ENCODE measurements at regions not wholly inside any gene's neighbourhood (a gene's known extent, or its start where the extent isn't known, plus 50 kb on each side); places are given as distances from the start of the nearest gene placed in this dataset.

- WGBS, 3 donors = 90 to 97% (median 96%) methylated on average over 18 of the region's 18 CpGs
- no peak overlapping the region for H3K27ac ChIP-seq (ENCODE audit: low read depth, low read length)
Observed at GRCh38 chr2:239905884-239906654, 119.1 kb downstream of the NDUFA10 start.

GRCh38 chr2:239905306-239905705, 119.8 kb downstream of the NDUFA10 start:
- H3K27ac ChIP-seq (ENCODE audit: low read depth, low read length) = no peak overlapping the region
- 86 to 94% (median 94%) methylated on average over 20 of the region's 20 CpGs for WGBS, 3 donors

GRCh38 chr2:239904496-239904895, 120.6 kb downstream of the NDUFA10 start:
- 90 to 95% (median 92%) methylated on average over 5 to 6 of the region's 6 CpGs for WGBS, 3 donors
- H3K27ac ChIP-seq (ENCODE audit: low read depth, low read length) = no peak overlapping the region

GRCh38 chr2:239903803-239904202, 121.3 kb downstream of the NDUFA10 start:
- H3K27ac ChIP-seq (ENCODE audit: low read depth, low read length) = no peak overlapping the region
- WGBS, 3 donors = 85 to 93% (median 89%) methylated on average over 6 of the region's 6 CpGs

GRCh38 chr2:239903210-239903609, 121.9 kb downstream of the NDUFA10 start:
- 72 to 89% (median 80%) methylated on average over 8 of the region's 8 CpGs for WGBS, 3 donors

GRCh38 chr2:239902749-239903201, 122.4 kb downstream of the NDUFA10 start:
- no peak overlapping the region for H3K27ac ChIP-seq (ENCODE audit: low read depth, low read length)
- WGBS, 3 donors = 38 to 70% (median 58%) methylated on average over 11 of the region's 11 CpGs

More at GRCh38 chr2:239903210-239903609, 121.9 kb downstream of the NDUFA10 start:
- H3K27ac ChIP-seq (ENCODE audit: low read depth, low read length) = no peak overlapping the region

- 84 to 94% (median 90%) methylated on average over 13 of the region's 13 CpGs for WGBS, 3 donors
- no peak overlapping the region for H3K27ac ChIP-seq (ENCODE audit: low read depth, low read length)
Observed at GRCh38 chr2:239898292-239898925, 126.7 kb downstream of the NDUFA10 start.

- 90 to 94% (median 92%) methylated on average over 9 of the region's 9 CpGs for WGBS, 3 donors
- H3K27ac ChIP-seq (ENCODE audit: low read depth, low read length) = no peak overlapping the region
Observed at GRCh38 chr2:239897596-239898235, 127.4 kb downstream of the NDUFA10 start.

- 62 to 78% (median 78%) methylated on average over 8 of the region's 8 CpGs for WGBS, 3 donors
- no peak overlapping the region for H3K27ac ChIP-seq (ENCODE audit: low read depth, low read length)
Observed at GRCh38 chr2:239896075-239896474, 129.1 kb downstream of the NDUFA10 start.

GRCh38 chr2:239895669-239896068, 129.5 kb downstream of the NDUFA10 start:
- no peak overlapping the region for H3K27ac ChIP-seq (ENCODE audit: low read depth, low read length)

GRCh38 chr2:239895116-239895515, 130.0 kb downstream of the NDUFA10 start:
- 77 to 86% (median 78%) methylated on average over 3 of the region's 3 CpGs for WGBS, 3 donors

More at GRCh38 chr2:239895669-239896068, 129.5 kb downstream of the NDUFA10 start:
- WGBS, 3 donors = 70 to 81% (median 77%) methylated on average over 6 of the region's 6 CpGs

GRCh38 chr2:239894276-239894675, 130.9 kb downstream of the NDUFA10 start:
- WGBS, 3 donors = 65 to 87% (median 81%) methylated on average over 5 of the region's 5 CpGs
- H3K27ac ChIP-seq (ENCODE audit: low read depth, low read length) = no peak overlapping the region

More at GRCh38 chr2:239895116-239895515, 130.0 kb downstream of the NDUFA10 start:
- H3K27ac ChIP-seq (ENCODE audit: low read depth, low read length) = no peak overlapping the region

GRCh38 chr2:239893236-239893515, 132.0 kb downstream of the NDUFA10 start:
- WGBS, 3 donors = 59 to 69% (median 63%) methylated on average over 4 of the region's 4 CpGs
- no peak overlapping the region for H3K27ac ChIP-seq (ENCODE audit: low read depth, low read length)

- 82 to 93% (median 90%) methylated on average over 18 of the region's 18 CpGs for WGBS, 3 donors
- no peak overlapping the region for H3K27ac ChIP-seq (ENCODE audit: low read depth, low read length)
Observed at GRCh38 chr2:239892441-239893235, 132.5 kb downstream of the NDUFA10 start.

- WGBS, 3 donors = 88 to 96% (median 92%) methylated on average over 3 of the region's 3 CpGs
- H3K27ac ChIP-seq (ENCODE audit: low read depth, low read length) = no peak overlapping the region
Observed at GRCh38 chr2:239891698-239892097, 133.4 kb downstream of the NDUFA10 start.

GRCh38 chr2:239890206-239890746, 134.9 kb downstream of the NDUFA10 start:
- WGBS, 3 donors = 77 to 94% (median 93%) methylated on average over 9 of the region's 9 CpGs
- H3K27ac ChIP-seq (ENCODE audit: low read depth, low read length) = no peak overlapping the region

- WGBS, 3 donors = 58 to 70% (median 60%) methylated on average over 9 of the region's 9 CpGs
- no peak overlapping the region for H3K27ac ChIP-seq (ENCODE audit: low read depth, low read length)
Observed at GRCh38 chr2:239889641-239890121, 135.5 kb downstream of the NDUFA10 start.

- WGBS, 3 donors = 73 to 86% (median 75%) methylated on average over 2 of the region's 2 CpGs
- H3K27ac ChIP-seq (ENCODE audit: low read depth, low read length) = no peak overlapping the region
Observed at GRCh38 chr2:239887604-239888003, 137.5 kb downstream of the NDUFA10 start.
